OCI-LY3 (cell line): ENCODE measurements at regions not wholly inside any gene's neighbourhood (a gene's known extent, or its start where the extent isn't known, plus 50 kb on each side); places are given as distances from the start of the nearest gene placed in this dataset.

Experiments
- EZH2phosphoT487 ChIP-seq: fragments of 200-600 bp; shearing (Covaris generic); IDR thresholded peaks from 2 replicates; pipeline ENCODE4 v1.6.1; 2018; ENCODE audit warnings: antibody characterized with exemption, mixed run types, low read depth
- TF ChIP-seq, protein P1 (sequence below): fragments of 200-600, 300-600 bp; sonication (generic); IDR thresholded peaks from 2 replicates; pipeline ENCODE4 v1.5.1; 2014; ENCODE audit warnings: antibody characterized with exemption, low read length, low read depth

DNA sequence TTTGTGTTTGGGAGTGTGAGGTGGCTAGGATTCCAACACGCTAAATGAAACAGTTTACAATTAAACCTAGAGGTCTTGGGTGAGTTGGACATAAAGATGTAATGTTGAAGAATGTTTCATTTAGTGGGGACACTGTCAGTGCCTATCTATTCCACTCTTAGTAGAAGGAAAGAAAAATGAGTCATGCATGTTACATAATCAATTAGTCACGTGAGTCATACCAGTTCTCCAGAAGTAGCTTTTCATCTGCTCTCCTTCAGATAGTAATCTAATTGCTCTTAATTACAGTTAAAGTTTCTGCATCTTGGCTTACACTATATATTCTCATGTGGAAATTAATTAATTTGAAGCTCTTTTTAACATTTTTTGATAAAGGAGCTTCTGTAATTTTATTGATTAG lies 115.7 kb upstream of the P2RY1 start:
- TF ChIP-seq, protein P1, sequence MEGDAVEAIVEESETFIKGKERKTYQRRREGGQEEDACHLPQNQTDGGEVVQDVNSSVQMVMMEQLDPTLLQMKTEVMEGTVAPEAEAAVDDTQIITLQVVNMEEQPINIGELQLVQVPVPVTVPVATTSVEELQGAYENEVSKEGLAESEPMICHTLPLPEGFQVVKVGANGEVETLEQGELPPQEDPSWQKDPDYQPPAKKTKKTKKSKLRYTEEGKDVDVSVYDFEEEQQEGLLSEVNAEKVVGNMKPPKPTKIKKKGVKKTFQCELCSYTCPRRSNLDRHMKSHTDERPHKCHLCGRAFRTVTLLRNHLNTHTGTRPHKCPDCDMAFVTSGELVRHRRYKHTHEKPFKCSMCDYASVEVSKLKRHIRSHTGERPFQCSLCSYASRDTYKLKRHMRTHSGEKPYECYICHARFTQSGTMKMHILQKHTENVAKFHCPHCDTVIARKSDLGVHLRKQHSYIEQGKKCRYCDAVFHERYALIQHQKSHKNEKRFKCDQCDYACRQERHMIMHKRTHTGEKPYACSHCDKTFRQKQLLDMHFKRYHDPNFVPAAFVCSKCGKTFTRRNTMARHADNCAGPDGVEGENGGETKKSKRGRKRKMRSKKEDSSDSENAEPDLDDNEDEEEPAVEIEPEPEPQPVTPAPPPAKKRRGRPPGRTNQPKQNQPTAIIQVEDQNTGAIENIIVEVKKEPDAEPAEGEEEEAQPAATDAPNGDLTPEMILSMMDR, result no peak
- TF ChIP-seq EZH2phosphoT487, result no peak
